IPS-18a (cell line): ENCODE measurements at regions not wholly inside any gene's neighbourhood (a gene's known extent, or its start where the extent isn't known, plus 50 kb on each side); places are given as distances from the start of the nearest gene placed in this dataset.
A peak's percentile ranks its signal among the peaks of the same experiment; 100 is the strongest.

Experiments
- H3K27ac ChIP-seq: one replicate; pipeline ENCODE4 v1.5.1; 2013; ENCODE audit warnings: low read length
- H3K27me3 ChIP-seq: one replicate; pipeline ENCODE4 v1.6.1; 2013; ENCODE audit warnings: mild to moderate bottlenecking, low read length; ENCODE audit not compliant: control insufficient read depth, insufficient read depth
- H3K36me3 ChIP-seq: one replicate; pipeline ENCODE4 v1.6.1; 2013; ENCODE audit warnings: low read depth, low read length; ENCODE audit not compliant: control insufficient read depth
- H3K4me1 ChIP-seq: one replicate; pipeline ENCODE4 v1.6.1; 2013; ENCODE audit warnings: low read depth, low read length; ENCODE audit not compliant: control insufficient read depth
- H3K4me3 ChIP-seq: one replicate; pipeline ENCODE4 v1.5.1; 2013; ENCODE audit warnings: low read length
- H3K9ac ChIP-seq: one replicate; pipeline ENCODE4 v1.6.1; 2013; ENCODE audit warnings: mild to moderate bottlenecking, low read length, moderate library complexity
- H3K9me3 ChIP-seq: one replicate; pipeline ENCODE4 v1.6.1; 2013; ENCODE audit warnings: low read depth, low read length; ENCODE audit not compliant: control insufficient read depth

DNA sequence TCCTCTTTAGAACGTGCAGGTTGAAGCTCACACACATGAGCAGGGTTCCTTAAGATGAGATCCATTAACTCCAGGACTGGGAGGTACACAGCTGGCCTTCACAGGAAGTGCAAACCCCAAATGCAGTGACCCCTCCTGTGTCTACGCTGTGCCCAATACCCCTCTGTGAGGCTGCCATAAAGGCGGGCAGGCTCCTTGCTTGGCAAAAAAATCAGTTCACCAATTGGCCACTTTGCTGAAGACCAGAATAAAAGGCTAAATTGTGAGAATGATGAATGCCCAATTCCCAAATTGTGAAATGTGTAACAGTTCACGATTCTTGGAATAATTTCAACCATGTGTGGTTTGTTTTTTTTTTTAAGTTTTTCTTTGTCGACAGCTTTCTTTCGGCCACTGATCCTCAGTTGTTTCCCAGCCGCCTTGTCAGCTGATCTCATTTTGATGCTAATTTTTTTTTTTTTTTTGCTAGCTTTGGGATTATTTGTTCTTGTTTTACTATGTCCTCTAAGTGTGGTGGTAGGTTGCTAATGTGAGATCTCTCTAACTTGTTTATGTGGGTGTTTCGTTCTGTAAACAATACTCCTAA lies 101.9 kb upstream of the PRSS58 start:
- Histone ChIP-seq H3K4me1 (peaks cover 33% of the 10 kb centered on the region), H3K27me3 (no peaks in the 10 kb centered on the region), H3K4me3 (peak overlapping the region; percentile 0)

DNA sequence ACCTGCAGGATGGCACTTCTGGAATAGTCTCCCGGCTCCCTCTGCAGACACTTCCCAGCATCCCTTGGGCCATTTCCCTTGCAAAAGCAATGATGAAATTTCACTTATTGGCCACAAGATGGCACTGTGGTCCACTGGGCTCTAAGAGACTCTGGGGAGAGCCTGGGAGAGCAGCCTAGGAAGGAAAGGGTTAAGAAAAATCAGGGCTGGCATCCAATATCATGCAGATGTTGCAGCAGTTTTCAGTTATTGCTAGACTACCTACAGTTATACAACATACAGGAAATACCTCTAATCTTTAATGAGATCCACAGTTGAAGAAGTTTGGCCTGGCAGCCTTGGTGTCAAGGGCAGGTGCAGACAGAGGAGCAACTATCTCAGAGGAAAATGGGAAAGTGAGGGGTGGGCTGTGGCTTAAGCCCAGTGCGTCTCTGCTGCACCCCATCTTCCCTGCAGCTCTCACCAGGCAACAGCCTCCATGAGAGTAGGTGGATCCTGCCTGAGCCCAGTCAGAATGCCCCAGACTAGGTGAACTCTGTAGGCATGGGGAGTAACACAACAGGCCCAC lies 100.2 kb upstream of the PRSS58 start:
- no peaks in the 10 kb centered on the region for H3K27me3 ChIP-seq
- no peaks in the 10 kb centered on the region for H3K36me3 ChIP-seq
- no peak overlapping the region for H3K9ac ChIP-seq
- peaks cover 23% of the 10 kb centered on the region for H3K4me1 ChIP-seq
- H3K4me3 ChIP-seq: no peak overlapping the region
- no peak overlapping the region for H3K27ac ChIP-seq
- H3K9me3 ChIP-seq: no peaks in the 10 kb centered on the region

More for the DNA sequence above, 101.9 kb upstream of the PRSS58 start:
- Histone ChIP-seq H3K9ac (no peak overlapping the region), H3K27ac (no peak overlapping the region), H3K9me3 (no peaks in the 10 kb centered on the region), H3K36me3 (no peaks in the 10 kb centered on the region)

DNA sequence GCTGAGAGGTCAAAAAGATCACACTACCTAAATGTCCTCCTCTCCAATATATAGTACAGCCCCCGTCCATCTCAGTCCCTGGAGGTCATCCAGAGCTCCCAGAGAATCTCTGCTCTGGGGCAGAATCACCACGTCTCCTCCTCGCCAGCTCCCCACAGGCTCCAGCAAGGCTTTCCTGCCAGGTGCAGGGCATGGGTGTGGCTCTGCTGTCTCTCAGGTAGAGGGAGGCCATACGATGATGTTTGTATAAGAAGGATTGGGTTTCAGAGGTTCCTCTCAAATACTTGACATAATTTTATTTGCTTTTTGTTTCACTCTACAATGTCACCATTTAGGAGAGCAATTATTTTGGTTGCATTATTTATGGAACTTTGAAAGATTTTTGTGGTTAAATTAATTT lies 98.3 kb upstream of the PRSS58 start:
- H3K9me3 ChIP-seq: no peaks in the 10 kb centered on the region
- H3K27ac ChIP-seq: no peak overlapping the region
- no peaks in the 10 kb centered on the region for H3K27me3 ChIP-seq
- H3K36me3 ChIP-seq: no peaks in the 10 kb centered on the region
- H3K9ac ChIP-seq: no peak overlapping the region
- H3K4me3 ChIP-seq: no peak overlapping the region
- peaks cover 23% of the 10 kb centered on the region for H3K4me1 ChIP-seq

DNA sequence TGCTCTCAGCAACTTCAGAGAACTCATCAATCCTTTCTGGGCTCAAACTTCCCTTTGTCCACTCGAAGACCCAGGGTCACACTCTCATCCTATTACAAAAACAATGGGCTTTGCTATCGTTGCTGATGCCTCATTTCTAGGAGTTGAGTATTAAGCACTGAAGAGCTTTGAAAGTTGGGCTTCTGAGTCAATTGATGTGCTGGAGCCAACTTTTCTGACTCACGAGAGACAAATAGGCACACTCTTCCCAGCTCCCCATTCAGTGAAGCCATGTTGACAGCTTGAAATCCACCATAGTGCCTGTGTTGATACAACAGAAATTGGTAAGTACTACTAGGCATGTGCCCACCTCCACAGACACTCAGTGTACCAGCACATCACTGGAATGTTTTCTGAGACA lies 97.5 kb upstream of the PRSS58 start:
- Histone ChIP-seq H3K9me3 (no peaks in the 10 kb centered on the region), H3K27me3 (no peaks in the 10 kb centered on the region), H3K4me1 (peaks cover 19% of the 10 kb centered on the region), H3K4me3 (no peak overlapping the region), H3K27ac (no peak overlapping the region), H3K9ac (no peak overlapping the region), H3K36me3 (no peaks in the 10 kb centered on the region)

DNA sequence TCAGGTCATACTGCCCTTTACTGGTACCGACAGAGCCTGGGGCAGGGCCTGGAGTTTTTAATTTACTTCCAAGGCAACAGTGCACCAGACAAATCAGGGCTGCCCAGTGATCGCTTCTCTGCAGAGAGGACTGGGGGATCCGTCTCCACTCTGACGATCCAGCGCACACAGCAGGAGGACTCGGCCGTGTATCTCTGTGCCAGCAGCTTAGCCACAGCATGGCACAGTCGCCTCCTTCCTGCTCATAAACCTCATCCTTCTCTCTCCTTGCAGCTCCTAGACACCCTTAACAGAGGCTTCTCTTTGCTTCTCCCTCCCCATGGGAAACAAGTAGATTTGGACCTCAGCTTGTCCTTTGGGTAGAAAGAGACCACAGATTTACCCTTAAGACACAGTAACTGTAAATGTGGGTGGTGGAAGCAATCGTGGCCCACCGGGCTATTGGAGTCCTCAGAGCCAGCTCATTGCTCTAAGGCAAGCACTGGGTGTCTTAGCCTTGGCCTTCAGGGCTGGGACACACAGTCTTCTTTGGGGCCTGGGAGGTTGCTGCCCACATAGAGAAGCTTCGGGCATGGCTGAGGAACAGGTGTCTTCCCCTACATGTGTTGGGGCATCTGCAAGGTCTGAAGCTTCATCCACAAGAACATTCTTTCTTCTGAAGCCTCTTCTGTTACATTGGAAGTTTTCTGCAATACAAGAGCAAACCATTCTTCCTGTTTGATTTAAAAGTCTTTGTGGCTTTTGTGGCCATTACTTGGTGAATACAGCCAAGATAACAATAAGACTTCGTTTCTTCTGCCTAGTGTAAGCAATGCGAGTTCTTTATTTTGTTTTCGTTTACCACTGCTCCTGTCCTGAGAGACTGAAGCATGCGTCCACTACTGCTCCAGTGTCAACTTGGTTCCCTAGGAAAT lies 95.5 kb upstream of the PRSS58 start:
- no peak overlapping the region for H3K9ac ChIP-seq
- no peak overlapping the region for H3K4me3 ChIP-seq
- no peaks in the 10 kb centered on the region for H3K36me3 ChIP-seq
- H3K9me3 ChIP-seq: no peaks in the 10 kb centered on the region
- H3K27me3 ChIP-seq: no peaks in the 10 kb centered on the region
- no peak overlapping the region for H3K27ac ChIP-seq
- H3K4me1 ChIP-seq: peaks cover 5% of the 10 kb centered on the region

DNA sequence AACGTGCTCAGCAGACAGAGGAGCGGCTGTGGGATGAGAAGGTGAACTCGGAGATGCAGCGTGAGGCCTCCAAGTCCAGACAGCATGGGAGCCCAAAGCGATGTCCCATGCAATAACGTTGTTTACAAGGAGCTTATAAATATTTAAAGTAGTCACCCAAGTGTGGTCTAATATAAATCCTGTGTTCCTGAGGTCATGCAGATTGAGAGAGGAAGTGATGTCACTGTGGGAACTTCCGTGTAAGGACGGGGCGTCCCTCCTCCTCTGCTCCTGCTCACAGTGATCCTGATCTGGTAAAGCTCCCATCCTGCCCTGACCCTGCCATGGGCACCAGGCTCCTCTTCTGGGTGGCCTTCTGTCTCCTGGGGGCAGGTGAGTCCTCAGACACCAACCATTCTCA lies 94.7 kb upstream of the PRSS58 start:
- no peak overlapping the region for H3K27ac ChIP-seq
- no peak overlapping the region for H3K4me3 ChIP-seq
- no peaks in the 10 kb centered on the region for H3K27me3 ChIP-seq

DNA sequence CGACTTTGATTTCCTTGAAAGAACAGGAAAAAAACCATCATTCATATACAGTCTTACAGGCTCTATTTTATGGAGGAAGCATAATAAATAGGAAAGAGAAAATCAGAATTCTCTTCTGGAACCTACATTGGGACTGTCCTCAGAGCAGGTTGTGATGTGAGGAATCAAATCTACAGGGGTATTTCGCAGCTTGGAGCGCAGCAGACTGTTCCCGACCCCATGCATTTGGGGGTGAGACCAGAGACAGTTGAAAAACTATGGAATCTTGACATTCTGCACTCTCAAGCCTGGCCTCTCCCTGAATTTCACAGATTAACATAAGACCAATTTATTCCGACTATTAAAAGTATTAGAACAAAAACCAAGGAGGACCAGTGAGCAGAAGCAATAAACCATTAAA lies 93.3 kb upstream of the PRSS58 start:
- Histone ChIP-seq H3K36me3 (no peaks in the 10 kb centered on the region), H3K9me3 (no peaks in the 10 kb centered on the region), H3K4me1 (no peaks in the 10 kb centered on the region), H3K27me3 (no peaks in the 10 kb centered on the region), H3K27ac (no peak overlapping the region), H3K4me3 (no peak overlapping the region), H3K9ac (no peak overlapping the region)

More for the DNA sequence above, 94.7 kb upstream of the PRSS58 start:
- Histone ChIP-seq H3K4me1 (no peaks in the 10 kb centered on the region), H3K9ac (no peak overlapping the region), H3K9me3 (no peaks in the 10 kb centered on the region), H3K36me3 (no peaks in the 10 kb centered on the region)

DNA sequence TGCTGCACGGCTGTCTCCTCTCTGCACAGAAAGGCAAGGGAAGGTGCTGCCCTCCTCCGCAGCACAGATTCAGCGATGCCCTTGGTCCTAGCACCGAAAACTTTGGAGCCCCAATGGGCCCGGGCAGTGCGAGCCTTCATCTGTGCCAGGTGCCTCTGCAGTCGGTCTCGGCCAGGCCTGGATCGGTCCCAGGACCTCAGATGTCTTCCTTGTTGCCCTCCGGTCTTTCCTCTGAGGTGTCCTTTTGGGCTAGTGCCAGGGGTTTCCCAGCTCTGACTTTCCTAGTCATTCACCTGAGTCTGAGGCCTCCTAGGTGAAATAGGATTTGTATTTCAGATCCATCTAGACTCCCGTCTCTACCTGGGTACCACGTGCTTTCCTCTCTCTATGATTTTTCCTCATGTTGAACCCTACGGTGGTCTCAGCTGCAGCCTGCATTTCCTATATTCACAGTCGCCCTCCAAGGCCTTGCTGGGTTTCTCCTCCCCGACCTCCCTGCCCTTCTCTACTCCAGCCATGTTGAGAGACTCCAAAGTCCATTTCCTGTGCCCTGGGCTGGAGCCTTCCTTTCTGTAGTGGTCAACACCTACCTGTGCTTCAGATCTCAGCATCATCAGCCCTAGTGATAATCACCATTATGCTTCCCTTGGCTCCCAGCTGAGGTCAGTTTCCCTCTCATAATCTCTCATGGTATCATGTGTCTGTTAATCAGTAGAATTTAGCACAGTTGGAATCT lies 92.0 kb upstream of the PRSS58 start:
- Histone ChIP-seq H3K27me3 (no peaks in the 10 kb centered on the region), H3K27ac (no peak overlapping the region), H3K4me1 (peaks cover 4% of the 10 kb centered on the region), H3K4me3 (no peak overlapping the region), H3K36me3 (no peaks in the 10 kb centered on the region), H3K9ac (no peak overlapping the region), H3K9me3 (no peaks in the 10 kb centered on the region)

DNA sequence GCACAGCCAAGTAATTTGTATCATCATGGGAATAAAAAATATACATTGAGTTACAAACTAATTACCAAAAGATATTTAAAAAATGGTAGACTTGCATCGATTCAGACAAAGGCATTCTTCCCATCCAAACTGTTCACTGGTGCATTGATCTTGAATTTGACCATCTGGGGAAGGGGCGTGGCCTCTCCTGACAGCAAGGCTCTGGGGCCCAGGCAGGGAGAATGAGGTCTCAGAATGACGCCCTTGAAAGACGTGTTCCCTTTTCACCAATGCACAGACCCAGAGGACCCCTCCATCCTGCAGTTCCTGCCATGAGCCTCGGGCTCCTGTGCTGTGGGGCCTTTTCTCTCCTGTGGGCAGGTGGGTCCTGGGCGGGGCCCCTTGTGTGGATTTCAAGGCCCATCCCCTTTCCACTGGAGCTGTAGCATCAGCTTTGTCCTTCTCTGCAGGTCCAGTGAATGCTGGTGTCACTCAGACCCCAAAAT lies 91.1 kb upstream of the PRSS58 start:
- Histone ChIP-seq H3K36me3 (no peaks in the 10 kb centered on the region), H3K4me1 (peaks cover 6% of the 10 kb centered on the region), H3K9me3 (no peaks in the 10 kb centered on the region), H3K27me3 (no peaks in the 10 kb centered on the region), H3K9ac (no peak overlapping the region), H3K27ac (no peak overlapping the region), H3K4me3 (no peak overlapping the region)

DNA sequence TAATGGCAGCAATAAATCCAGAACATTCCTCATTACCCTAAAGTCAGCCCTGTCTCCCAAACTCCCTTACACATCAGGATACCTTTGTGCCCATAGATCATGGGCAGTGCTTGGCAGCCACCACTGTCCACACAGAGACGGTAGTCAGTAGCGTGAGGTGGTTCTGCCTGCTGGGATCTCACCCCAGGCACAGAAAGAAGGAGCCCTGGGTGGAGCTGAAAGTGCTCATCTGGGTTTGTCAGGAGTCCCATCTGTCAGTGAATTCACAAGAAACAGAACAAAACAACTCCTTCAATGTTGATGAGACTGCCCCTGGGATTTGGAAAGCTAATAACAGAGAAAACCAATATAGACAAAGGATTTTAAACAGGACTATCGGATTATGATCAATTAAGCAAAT lies 90.2 kb upstream of the PRSS58 start:
- Histone ChIP-seq H3K4me1 (peaks cover 6% of the 10 kb centered on the region), H3K27ac (no peak overlapping the region), H3K9me3 (no peaks in the 10 kb centered on the region), H3K27me3 (no peaks in the 10 kb centered on the region), H3K9ac (no peak overlapping the region), H3K36me3 (no peaks in the 10 kb centered on the region), H3K4me3 (no peak overlapping the region)

DNA sequence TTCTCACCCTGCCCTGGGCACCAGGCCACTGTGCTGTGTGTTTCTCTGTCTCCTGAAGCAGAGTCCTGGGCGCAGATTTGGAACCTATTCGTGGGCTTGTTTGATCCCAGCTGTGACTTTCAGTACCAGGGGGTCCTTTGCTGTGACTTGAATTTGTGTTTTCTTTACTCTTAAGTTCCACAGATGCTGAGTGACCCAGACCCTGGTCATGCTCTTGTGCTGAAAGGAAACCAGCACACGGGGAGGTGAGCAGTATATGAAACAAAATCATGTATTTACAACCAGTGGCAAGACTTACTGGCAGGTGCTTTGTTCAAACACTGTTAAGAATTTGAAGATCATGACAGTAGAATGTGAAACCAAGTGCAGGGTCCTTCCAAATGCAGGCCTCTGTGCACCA lies 89.2 kb upstream of the PRSS58 start:
- Histone ChIP-seq H3K4me3 (no peak overlapping the region), H3K9me3 (no peaks in the 10 kb centered on the region), H3K27ac (no peak overlapping the region), H3K4me1 (peaks cover 6% of the 10 kb centered on the region), H3K9ac (no peak overlapping the region), H3K27me3 (no peaks in the 10 kb centered on the region), H3K36me3 (no peaks in the 10 kb centered on the region)
